ENCODE measurements at regions not wholly inside any gene's neighbourhood (a gene's known extent, or its start where the extent isn't known, plus 50 kb on each side); places are given as distances from the start of the nearest gene placed in this dataset.

GRCh38 chrX:68923147-68923546 is 94.3 kb downstream of the EFNB1 start:
- TF ChIP-seq, protein P1, sequence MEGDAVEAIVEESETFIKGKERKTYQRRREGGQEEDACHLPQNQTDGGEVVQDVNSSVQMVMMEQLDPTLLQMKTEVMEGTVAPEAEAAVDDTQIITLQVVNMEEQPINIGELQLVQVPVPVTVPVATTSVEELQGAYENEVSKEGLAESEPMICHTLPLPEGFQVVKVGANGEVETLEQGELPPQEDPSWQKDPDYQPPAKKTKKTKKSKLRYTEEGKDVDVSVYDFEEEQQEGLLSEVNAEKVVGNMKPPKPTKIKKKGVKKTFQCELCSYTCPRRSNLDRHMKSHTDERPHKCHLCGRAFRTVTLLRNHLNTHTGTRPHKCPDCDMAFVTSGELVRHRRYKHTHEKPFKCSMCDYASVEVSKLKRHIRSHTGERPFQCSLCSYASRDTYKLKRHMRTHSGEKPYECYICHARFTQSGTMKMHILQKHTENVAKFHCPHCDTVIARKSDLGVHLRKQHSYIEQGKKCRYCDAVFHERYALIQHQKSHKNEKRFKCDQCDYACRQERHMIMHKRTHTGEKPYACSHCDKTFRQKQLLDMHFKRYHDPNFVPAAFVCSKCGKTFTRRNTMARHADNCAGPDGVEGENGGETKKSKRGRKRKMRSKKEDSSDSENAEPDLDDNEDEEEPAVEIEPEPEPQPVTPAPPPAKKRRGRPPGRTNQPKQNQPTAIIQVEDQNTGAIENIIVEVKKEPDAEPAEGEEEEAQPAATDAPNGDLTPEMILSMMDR (conservative IDR thresholded peaks at IDR 0.05; ENCODE audit: low read depth, low read length) = no peak
- TF ChIP-seq ELK1 (IDR thresholded peaks at IDR 0.05; ENCODE audit: borderline replicate concordance, low read depth, low read length) (no peak), POLR2A (IDR thresholded peaks at IDR 0.05; ENCODE audit: low read depth, low read length) (no peak), USF2 (IDR thresholded peaks at IDR 0.05; ENCODE audit: low read depth, low read length) (no peak), NFE2L2 (IDR thresholded peaks at IDR 0.05; ENCODE audit: low read depth, low read length) (no peak), RAD21 (IDR thresholded peaks at IDR 0.05; ENCODE audit: low read length) (no peak), BHLHE40 (IDR thresholded peaks at IDR 0.05; ENCODE audit: low read depth, low read length) (no peak), SMC3 (IDR thresholded peaks at IDR 0.05; ENCODE audit: low read depth, low read length) (no peak), MXI1 (IDR thresholded peaks at IDR 0.05; ENCODE audit: borderline replicate concordance, low read depth, low read length) (no peak), MAZ (IDR thresholded peaks at IDR 0.05; ENCODE audit: borderline replicate concordance, low read depth, low read length) (no peak), RFX5 (IDR thresholded peaks at IDR 0.05; ENCODE audit: low read depth, low read length) (no peak)

Measured in IMR-90 (cell line).